ENCODE measurements at regions not wholly inside any gene's neighbourhood (a gene's known extent, or its start where the extent isn't known, plus 50 kb on each side); places are given as distances from the start of the nearest gene placed in this dataset.

GRCh38 chr15:94889153-94889552, 657.8 kb downstream of the MCTP2 start:
- DNase-seq (ENCODE audit: low read depth, low spot score) (no peak), FAIRE-seq (no peak)
- no peaks in the 10 kb centered on the region for H3K79me2 ChIP-seq (ENCODE audit: control insufficient read depth, insufficient read depth, low read length)
- no peaks in the 10 kb centered on the region for H3K27me3 ChIP-seq (ENCODE audit: control insufficient read depth, extremely low read depth, insufficient read depth, low read length)
- H3K9me1 ChIP-seq (ENCODE audit: control insufficient read depth, extremely low read depth, insufficient read depth, low read length): no peaks in the 10 kb centered on the region
- H4K20me1 ChIP-seq (ENCODE audit: control insufficient read depth, extremely low read depth, insufficient read depth, low read length): no peaks in the 10 kb centered on the region
- no peak overlapping the region for H2AFZ ChIP-seq (ENCODE audit: control insufficient read depth, low read length)
- H3K27ac ChIP-seq (ENCODE audit: control insufficient read depth, insufficient read depth, low read length): no peak overlapping the region
- no peak overlapping the region for H3K4me3 ChIP-seq (ENCODE audit: control insufficient read depth in 2 of 3, extremely low read depth in 1 of 3, insufficient read depth in 2 of 3, low read depth in 1 of 3, low read length in 3 of 3)
- H3K4me1 ChIP-seq (ENCODE audit: control insufficient read depth, extremely low read depth, insufficient read depth, low read length): no peaks in the 10 kb centered on the region
- no peak overlapping the region for H3K4me2 ChIP-seq (ENCODE audit: control insufficient read depth, extremely low read depth, insufficient read depth, low read depth, low read length)
- no peaks in the 10 kb centered on the region for H3K9me3 ChIP-seq (ENCODE audit: control insufficient read depth, low read depth, low read length)
- TF ChIP-seq EZH2 (IDR thresholded peaks at IDR 0.05; ENCODE audit: low read length) (no peak), CTCF (optimal IDR thresholded peaks at IDR 0.05 in 1 of 3, IDR thresholded peaks at IDR 0.05 in 1 of 3, conservative IDR thresholded peaks at IDR 0.05 in 1 of 3; ENCODE audit: extremely low read depth in 1 of 3, insufficient read depth in 2 of 3, low read length in 3 of 3) (no peak)
- dilution Hi-C loops (cut with MboI; ENCODE audit: extremely low pct_ligation_motif_present, low sequenced_read_pairs): no loop called here
- no peak overlapping the region for H3K9ac ChIP-seq (ENCODE audit: control insufficient read depth, extremely low read depth, insufficient read depth, low read length)
- H3K36me3 ChIP-seq (ENCODE audit: control insufficient read depth in 2 of 2, extremely low read depth in 1 of 2, insufficient read depth in 2 of 2, low read length in 2 of 2): no peaks in the 10 kb centered on the region

- Histone ChIP-seq H3K9me3 (ENCODE audit: control insufficient read depth, low read depth, low read length) (no peaks in the 10 kb centered on the region), H3K4me2 (ENCODE audit: control insufficient read depth, extremely low read depth, insufficient read depth, low read depth, low read length) (no peak overlapping the region), H3K27ac (ENCODE audit: control insufficient read depth, insufficient read depth, low read length) (no peak overlapping the region), H3K79me2 (ENCODE audit: control insufficient read depth, insufficient read depth, low read length) (no peaks in the 10 kb centered on the region), H3K36me3 (ENCODE audit: control insufficient read depth in 2 of 2, extremely low read depth in 1 of 2, insufficient read depth in 2 of 2, low read length in 2 of 2) (no peaks in the 10 kb centered on the region), H3K9me1 (ENCODE audit: control insufficient read depth, extremely low read depth, insufficient read depth, low read length) (no peaks in the 10 kb centered on the region), H4K20me1 (ENCODE audit: control insufficient read depth, extremely low read depth, insufficient read depth, low read length) (no peaks in the 10 kb centered on the region), H3K4me3 (ENCODE audit: control insufficient read depth in 2 of 3, extremely low read depth in 1 of 3, insufficient read depth in 2 of 3, low read depth in 1 of 3, low read length in 3 of 3) (no peak overlapping the region), H3K9ac (ENCODE audit: control insufficient read depth, extremely low read depth, insufficient read depth, low read length) (no peak overlapping the region), H3K27me3 (ENCODE audit: control insufficient read depth, extremely low read depth, insufficient read depth, low read length) (no peaks in the 10 kb centered on the region), H2AFZ (ENCODE audit: control insufficient read depth, low read length) (no peak overlapping the region), H3K4me1 (ENCODE audit: control insufficient read depth, extremely low read depth, insufficient read depth, low read length) (no peaks in the 10 kb centered on the region)
- dilution Hi-C loops (cut with MboI; ENCODE audit: extremely low pct_ligation_motif_present, low sequenced_read_pairs): no loop called here
- no peak for FAIRE-seq
- DNase-seq (ENCODE audit: low read depth, low spot score): no peak
- TF ChIP-seq CTCF (optimal IDR thresholded peaks at IDR 0.05 in 1 of 3, IDR thresholded peaks at IDR 0.05 in 1 of 3, conservative IDR thresholded peaks at IDR 0.05 in 1 of 3; ENCODE audit: extremely low read depth in 1 of 3, insufficient read depth in 2 of 3, low read length in 3 of 3) (no peak), EZH2 (IDR thresholded peaks at IDR 0.05; ENCODE audit: low read length) (no peak)
Measured at GRCh38 chr15:94893091-94893490, 661.7 kb downstream of the MCTP2 start.

Measured in keratinocyte (primary cell).